ENCODE measurements at regions not wholly inside any gene's neighbourhood (a gene's known extent, or its start where the extent isn't known, plus 50 kb on each side); places are given as distances from the start of the nearest gene placed in this dataset.

- TF ChIP-seq CTCF (IDR thresholded peaks at IDR 0.05; ENCODE audit: low read depth, low read length), result no peak
- no peak for DNase-seq (ENCODE audit: extremely low read depth, low read depth)
These were observed 199.2 kb upstream of the PMEPA1 start for GRCh38 chr20:57908704-57909630.

DNA sequence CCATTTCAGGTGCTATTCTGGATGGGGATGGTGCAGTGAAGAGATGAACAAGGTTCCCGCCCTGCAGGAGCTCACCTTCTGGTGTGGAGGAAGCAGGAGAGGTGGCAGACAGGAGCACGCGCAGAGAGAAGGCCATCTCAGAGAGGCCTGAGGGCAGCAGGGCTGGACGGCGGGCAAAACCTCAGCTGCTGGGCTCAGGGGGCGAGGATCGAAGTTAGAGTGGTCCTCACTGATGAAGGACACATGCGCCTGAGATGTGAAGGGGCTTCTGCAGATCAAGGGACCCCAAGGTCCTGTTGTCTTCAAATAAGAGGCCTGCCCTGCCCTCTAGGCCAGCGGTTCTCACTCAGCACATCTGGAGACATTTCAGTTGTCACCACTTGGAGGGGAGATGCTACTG lies 198.4 kb upstream of the PMEPA1 start:
- DNase-seq (ENCODE audit: extremely low read depth, low read depth), result no peak
- no peak for TF ChIP-seq CTCF (IDR thresholded peaks at IDR 0.05; ENCODE audit: low read depth, low read length)

DNA sequence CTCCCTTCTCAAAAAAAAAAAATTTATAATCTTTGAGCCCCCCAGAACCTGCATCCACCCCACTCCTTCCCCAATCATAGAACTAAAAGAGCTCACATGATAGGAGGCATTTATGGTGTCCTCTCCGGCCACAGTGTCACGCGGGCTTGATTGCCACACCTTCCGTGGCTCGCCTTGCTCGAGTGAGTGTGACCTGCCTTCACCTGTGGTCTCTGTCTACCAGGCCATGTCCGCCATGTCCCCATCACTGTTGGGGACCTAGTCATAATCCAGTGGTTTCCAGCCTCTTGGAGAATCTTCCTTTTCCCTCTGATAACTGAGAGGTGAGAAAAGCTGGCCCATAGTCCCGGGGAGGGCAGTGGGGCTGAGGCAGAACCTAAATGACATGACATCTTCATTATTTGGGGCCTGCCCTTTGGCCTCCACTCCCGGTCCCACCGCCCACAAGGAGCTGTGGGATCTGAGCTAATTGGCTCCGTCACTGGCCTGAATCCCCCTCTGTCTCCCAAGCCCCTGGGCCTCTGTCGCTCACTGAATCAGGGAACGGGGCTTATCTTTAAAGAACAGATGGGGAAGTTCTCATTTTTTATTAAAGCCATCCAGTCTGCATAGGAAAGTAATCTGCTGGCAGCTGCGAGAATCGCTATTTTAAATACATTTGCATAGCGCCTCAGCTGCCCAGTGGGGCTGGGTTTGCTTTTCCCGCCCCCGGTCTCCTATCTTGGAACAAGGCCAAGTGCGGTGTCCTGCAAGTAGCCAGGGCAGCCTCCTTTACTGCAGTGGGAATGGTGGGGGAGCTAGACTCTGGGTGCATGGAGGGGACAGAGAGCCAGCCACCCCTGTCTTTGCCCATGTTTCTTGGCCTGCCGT lies 197.6 kb upstream of the PMEPA1 start:
- DNase-seq (ENCODE audit: extremely low read depth, low read depth), result no peak
- no peak for TF ChIP-seq CTCF (IDR thresholded peaks at IDR 0.05; ENCODE audit: low read depth, low read length)

DNA sequence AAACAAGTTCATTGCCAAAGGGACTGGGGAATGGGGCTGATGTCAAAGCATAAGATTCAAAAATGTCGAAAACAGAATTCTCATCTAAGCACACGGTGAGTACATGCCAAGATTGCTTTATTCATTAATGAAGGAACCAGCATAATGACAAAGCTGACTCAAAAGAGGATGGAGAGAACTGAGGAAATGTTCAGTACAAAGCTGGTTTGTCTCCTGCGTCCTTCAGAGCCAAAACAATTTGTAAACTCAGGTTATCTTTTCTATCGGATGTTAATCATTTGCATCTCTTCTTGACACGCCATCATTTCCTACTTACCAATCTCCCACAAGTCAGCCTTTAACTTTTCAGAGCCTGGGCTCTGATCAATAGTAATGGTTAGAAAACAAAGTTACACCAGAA lies 195.6 kb upstream of the PMEPA1 start:
- no peak for TF ChIP-seq CTCF (IDR thresholded peaks at IDR 0.05; ENCODE audit: low read depth, low read length)
- no peak for DNase-seq (ENCODE audit: extremely low read depth, low read depth)

- no peak for TF ChIP-seq CTCF (IDR thresholded peaks at IDR 0.05; ENCODE audit: low read depth, low read length)
- DNase-seq (ENCODE audit: extremely low read depth, low read depth), result no peak
These were observed 194.7 kb upstream of the PMEPA1 start for GRCh38 chr20:57904314-57905105.

DNA sequence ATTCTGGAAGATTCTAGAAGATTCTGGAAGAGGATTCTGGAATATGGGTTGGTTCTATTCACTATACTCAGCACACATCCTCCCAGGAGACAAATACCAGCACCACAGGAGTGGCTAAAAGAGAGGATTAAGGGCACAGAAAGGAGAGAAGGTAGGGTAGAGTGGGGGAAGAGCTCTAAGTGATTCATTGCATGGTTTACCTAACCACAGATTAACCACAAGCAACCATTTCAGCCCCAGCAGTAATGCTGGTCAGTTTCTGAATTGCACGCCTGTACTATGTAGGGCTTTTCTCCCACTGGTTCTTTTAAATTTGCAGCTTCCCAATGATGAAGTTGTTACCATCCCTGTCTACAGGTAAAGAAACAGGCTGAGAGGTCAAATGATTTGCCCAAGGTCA lies 192.7 kb upstream of the PMEPA1 start:
- TF ChIP-seq CTCF (IDR thresholded peaks at IDR 0.05; ENCODE audit: low read depth, low read length), result peak; percentile 2; the same call in 1 of the 2 replicates
- peak; percentile 15 for DNase-seq (ENCODE audit: extremely low read depth, low read depth)
